Naive thymus-derived CD8-positive, alpha-beta T cell (primary cell): ENCODE measurements at regions not wholly inside any gene's neighbourhood (a gene's known extent, or its start where the extent isn't known, plus 50 kb on each side); places are given as distances from the start of the nearest gene placed in this dataset.

Experiments used
- ATAC-seq, 2 donors: fragments of 150-1000 bp; cut with Tn5 transposase in 1 of 2; sonication (Bioruptor Pico), chemical (Tn5 transposase) in 1 of 2; 1 replicate in 1 of 2; 2 replicates in 1 of 2; pipeline ENCODE4 v1.10.0; 2021; ENCODE audit warnings: mild to moderate bottlenecking in 2 of 2, moderate library complexity in 2 of 2
- POLR2A ChIA-PET: fragments of 350-600 bp; sonication (Branson Sonifier 250); formaldehyde crosslinking; loops from one replicate; lab custom pipeline; 2021; ENCODE audit warnings: antibody characterized with exemption; lab: Charles Lee
- DNase-seq, 10 donors: peaks; one replicate each; pipeline versions ENCODE4 v3.0.0 to v3.0.0-alpha.2; 2020 to 2022
- H3K27ac Mint-ChIP-seq, 10 donors: one replicate each; pipeline ENCODE4 v1.8.0; 2020 to 2022; ENCODE audit warnings: mild to moderate bottlenecking in 10 of 10, mixed read lengths in 10 of 10, moderate library complexity in 4 of 10, inconsistent platforms in 1 of 10
- H3K27me3 Mint-ChIP-seq, 5 donors: one replicate each; pipeline ENCODE4 v1.8.0; 2021 to 2022; ENCODE audit warnings: mixed read lengths in 5 of 5
- H3K36me3 Mint-ChIP-seq, 3 donors: one replicate each; pipeline ENCODE4 v1.8.0; 2020 to 2022; ENCODE audit warnings: mixed read lengths in 3 of 3, mild to moderate bottlenecking in 2 of 3, inconsistent platforms in 1 of 3
- H3K4me1 Mint-ChIP-seq, 4 donors: one replicate each; pipeline ENCODE4 v1.8.0; 2021 to 2022; ENCODE audit warnings: mixed read lengths in 4 of 4
- H3K4me3 Mint-ChIP-seq, 10 donors: one replicate each; pipeline ENCODE4 v1.8.0; 2020 to 2022; ENCODE audit warnings: mild to moderate bottlenecking in 10 of 10, mixed read lengths in 10 of 10, moderate library complexity in 6 of 10, inconsistent platforms in 1 of 10
- H3K9me3 Mint-ChIP-seq, 9 donors: one replicate each; pipeline ENCODE4 v1.8.0; 2020 to 2022; ENCODE audit warnings: mixed read lengths in 9 of 9, mild to moderate bottlenecking in 3 of 9, inconsistent platforms in 1 of 9, moderate library complexity in 1 of 9

DNA sequence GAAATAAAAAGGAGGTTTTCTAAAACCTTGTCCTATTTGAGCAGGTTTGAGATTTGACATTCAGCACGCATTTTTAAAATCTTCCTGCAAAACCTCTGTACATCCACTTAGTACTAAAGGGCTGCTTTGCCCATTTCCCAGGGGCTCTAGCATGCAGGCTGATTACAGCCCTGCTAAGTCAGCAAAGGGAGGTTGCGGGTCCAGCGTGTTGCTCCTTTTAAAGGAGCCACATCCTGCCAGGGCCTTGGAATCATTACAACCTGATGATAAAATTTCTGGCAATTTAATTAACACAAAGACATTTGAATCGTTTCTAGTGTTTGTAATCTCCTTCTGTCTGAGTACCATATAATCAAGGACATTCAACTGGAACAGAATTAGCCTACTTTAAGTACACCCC is 455.1 kb upstream of the CITED2 start:
- POLR2A ChIA-PET: no interaction called here
- H3K4me1 Mint-ChIP-seq: no peaks in the 10 kb centered on the region
- no peak for DNase-seq
- no peak overlapping the region for H3K4me3 Mint-ChIP-seq
- H3K27me3 Mint-ChIP-seq: peaks cover 2 to 26% (median 13%) of the 10 kb centered on the region in 5 donors
- H3K9me3 Mint-ChIP-seq: no peaks in the 10 kb centered on the region
- no peak for ATAC-seq
- no peaks in the 10 kb centered on the region for H3K36me3 Mint-ChIP-seq
- no peak overlapping the region for H3K27ac Mint-ChIP-seq

DNA sequence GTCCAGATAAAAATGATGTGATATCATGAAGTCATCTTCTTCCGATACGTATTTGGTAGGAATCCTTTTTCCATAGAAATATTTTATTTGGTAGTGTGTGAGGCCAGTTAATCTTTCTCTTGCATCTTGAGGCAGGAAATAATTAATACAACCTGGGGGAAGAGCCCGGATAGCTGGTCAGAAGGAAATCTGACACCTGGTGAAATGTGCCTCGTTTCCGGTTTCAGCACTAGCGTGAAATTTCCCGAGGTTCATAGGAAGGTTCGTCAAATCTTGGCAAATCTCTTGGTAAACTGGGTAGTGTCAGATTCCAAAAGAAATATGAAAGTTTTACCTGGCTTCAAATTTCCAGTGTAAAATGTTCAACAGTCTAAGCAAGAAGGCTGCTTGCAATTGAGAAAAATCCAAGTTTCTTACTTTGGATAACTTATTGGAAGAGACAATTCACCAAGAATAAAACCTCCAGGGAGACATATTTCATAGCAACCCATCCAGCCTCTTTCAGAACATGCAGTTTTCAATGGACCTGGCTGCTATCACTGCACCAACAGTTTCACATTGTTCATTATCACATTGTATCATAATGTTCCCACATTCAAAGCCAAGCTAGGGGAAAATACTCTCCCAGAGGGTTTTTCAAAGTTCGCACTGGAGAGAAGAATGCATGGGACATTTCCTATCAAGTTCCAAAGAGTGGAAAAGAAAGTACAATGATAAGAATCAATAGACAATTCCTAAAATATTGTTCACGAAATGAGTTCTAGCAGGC is 454.5 kb upstream of the CITED2 start:
- Mint-ChIP-seq H3K27ac (no peak overlapping the region), H3K9me3 (no peaks in the 10 kb centered on the region), H3K4me1 (no peaks in the 10 kb centered on the region), H3K36me3 (no peaks in the 10 kb centered on the region), H3K4me3 (no peak overlapping the region), H3K27me3 (peaks cover 2 to 26% (median 13%) of the 10 kb centered on the region in 5 donors)
- no peak for ATAC-seq
- no peak for DNase-seq
- POLR2A ChIA-PET: no interaction called here

DNA sequence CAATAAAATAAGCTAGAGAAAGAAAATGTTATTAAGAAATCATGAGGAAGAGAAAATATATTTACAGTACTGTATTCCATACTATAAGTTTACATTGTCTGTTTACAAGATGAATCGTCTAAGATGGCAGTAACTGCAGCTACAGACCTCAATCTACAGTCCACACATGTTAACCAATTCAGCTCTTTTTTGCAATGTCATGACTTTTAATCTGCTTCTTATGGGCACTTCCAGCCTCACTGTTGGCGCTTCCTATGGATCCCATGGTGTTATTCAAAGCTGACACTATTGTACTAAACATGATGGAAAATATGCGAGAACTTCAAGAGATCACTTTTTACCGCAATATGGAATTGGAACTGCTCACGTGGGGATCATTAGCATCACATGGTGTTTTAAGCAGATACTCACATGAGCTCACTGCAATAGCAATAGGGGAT is 451.5 kb upstream of the CITED2 start:
- H3K36me3 Mint-ChIP-seq: no peaks in the 10 kb centered on the region
- no peak for ATAC-seq
- no peaks in the 10 kb centered on the region for H3K9me3 Mint-ChIP-seq
- POLR2A ChIA-PET: no interaction called here
- no peak overlapping the region for H3K4me3 Mint-ChIP-seq
- H3K27me3 Mint-ChIP-seq: peaks cover 1 to 21% (median 5%) of the 10 kb centered on the region in 5 donors
- DNase-seq: no peak
- no peak overlapping the region for H3K27ac Mint-ChIP-seq
- H3K4me1 Mint-ChIP-seq: no peaks in the 10 kb centered on the region

DNA sequence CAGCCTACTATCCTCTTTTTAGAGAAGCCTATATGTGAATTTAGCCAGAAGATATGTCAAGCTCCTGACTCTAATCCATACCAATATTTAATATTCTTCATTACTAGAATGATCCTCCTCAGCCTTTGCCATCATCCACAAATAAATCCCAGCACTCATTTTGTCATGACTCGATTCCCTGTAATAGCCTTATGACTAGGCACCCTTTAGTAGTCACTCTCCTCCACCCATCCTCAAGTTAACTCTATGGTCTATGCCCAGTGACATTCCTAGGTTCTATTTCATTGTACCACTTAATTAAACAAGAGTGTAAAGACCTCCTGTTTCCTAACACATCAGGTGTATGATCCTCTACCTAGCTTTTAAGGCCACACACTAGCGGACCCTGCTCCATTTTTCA is 450.4 kb upstream of the CITED2 start:
- peaks cover 4 to 25% (median 10%) of the 10 kb centered on the region in 5 donors for H3K27me3 Mint-ChIP-seq
- POLR2A ChIA-PET: no interaction called here
- no peak overlapping the region for H3K27ac Mint-ChIP-seq
- H3K36me3 Mint-ChIP-seq: no peaks in the 10 kb centered on the region
- H3K4me3 Mint-ChIP-seq: no peak overlapping the region
- DNase-seq (no peak), ATAC-seq (no peak)
- no peaks in the 10 kb centered on the region for H3K4me1 Mint-ChIP-seq
- no peaks in the 10 kb centered on the region for H3K9me3 Mint-ChIP-seq

DNA sequence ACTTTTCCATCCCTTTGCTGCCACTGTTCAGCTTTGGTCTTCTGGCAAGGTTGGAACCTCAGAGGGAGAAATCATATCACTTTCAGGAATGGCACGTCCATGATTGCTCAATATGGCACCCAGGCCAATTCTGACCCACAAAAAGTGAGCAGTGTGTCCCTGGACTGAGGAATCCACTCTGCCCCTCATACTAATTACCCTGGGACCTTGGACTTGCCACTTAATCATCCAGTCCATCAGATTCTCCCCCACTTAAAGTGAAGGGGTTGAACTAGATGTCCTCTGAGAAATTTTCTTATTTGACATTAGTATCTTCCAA is 449.3 kb upstream of the CITED2 start:
- Mint-ChIP-seq H3K9me3 (no peaks in the 10 kb centered on the region), H3K27me3 (peaks cover 4 to 25% (median 13%) of the 10 kb centered on the region in 5 donors)
- POLR2A ChIA-PET: no interaction called here

DNA sequence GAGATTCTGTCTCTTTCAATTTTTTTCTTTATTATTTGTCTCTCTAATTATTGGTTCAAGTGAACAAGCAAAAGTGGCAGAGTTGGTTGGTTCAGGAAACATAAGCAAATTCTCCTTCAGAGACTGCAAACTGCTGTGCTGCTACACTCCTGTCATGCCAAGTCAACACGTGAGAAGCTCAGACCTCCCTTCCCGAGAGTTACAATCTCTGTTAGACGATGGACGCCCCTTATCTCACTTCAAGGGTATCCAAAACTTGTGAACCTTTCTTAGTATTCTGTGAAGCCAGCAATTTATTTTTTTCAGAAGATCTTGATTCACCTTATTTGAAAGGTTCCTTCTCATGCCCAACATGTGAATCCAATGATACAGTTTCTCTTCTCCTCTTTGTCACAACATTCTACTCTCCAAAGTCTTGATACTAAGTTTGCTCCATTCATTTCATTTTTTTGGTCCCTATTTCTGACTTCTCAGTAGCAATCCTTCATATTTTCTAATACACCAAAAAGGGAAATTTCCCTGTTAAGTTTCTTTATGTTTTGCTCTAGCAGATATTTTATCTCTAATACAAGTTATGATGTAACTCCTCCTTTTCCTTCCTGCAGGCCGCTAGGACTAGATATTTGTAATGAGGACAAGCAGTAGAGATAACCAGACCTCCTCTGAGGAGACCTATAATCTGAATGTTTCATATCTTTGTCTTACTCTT is 448.8 kb upstream of the CITED2 start:
- Mint-ChIP-seq H3K27ac (no peak overlapping the region), H3K4me1 (no peaks in the 10 kb centered on the region), H3K27me3 (peaks cover 5 to 25% (median 9%) of the 10 kb centered on the region in 5 donors), H3K36me3 (no peaks in the 10 kb centered on the region), H3K9me3 (no peaks in the 10 kb centered on the region), H3K4me3 (no peak overlapping the region)
- POLR2A ChIA-PET: no interaction called here
- ATAC-seq: no peak
- DNase-seq: no peak

More for the DNA sequence above, 449.3 kb upstream of the CITED2 start:
- Mint-ChIP-seq H3K36me3 (no peaks in the 10 kb centered on the region), H3K4me3 (no peak overlapping the region), H3K27ac (no peak overlapping the region), H3K4me1 (no peaks in the 10 kb centered on the region)
- ATAC-seq (no peak), DNase-seq (no peak)

DNA sequence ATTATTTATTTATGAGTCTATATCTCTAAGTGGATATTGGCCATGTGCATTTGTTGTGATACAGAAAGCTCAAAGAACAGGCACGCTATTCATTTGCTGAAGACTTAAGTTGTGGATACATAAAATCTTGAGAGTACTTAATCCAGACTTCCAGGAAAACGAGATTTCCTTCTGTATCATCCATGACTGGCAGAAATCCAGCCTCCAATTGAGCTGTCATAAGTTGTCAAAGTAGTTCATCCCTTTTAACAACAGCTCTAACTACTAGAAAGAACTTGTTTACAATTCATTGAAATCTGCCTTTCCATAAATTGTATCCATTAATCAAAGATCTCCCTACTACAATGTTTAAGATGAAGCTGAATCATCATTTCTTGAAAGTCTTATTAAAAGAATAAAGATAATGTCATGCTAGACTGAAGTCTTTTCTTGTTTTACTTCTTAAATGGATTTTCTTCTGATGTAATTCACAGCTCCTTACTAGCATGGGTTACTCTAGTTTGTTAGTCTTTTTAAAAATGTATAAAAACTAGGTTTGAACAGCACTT is 447.3 kb upstream of the CITED2 start:
- no peaks in the 10 kb centered on the region for H3K36me3 Mint-ChIP-seq
- H3K4me3 Mint-ChIP-seq: no peak overlapping the region
- DNase-seq: no peak
- no peaks in the 10 kb centered on the region for H3K9me3 Mint-ChIP-seq
- H3K27me3 Mint-ChIP-seq: peaks cover 7 to 24% (median 12%) of the 10 kb centered on the region in 5 donors
- no peak for ATAC-seq
- H3K4me1 Mint-ChIP-seq: no peaks in the 10 kb centered on the region
- H3K27ac Mint-ChIP-seq: no peak overlapping the region
- POLR2A ChIA-PET: no interaction called here

DNA sequence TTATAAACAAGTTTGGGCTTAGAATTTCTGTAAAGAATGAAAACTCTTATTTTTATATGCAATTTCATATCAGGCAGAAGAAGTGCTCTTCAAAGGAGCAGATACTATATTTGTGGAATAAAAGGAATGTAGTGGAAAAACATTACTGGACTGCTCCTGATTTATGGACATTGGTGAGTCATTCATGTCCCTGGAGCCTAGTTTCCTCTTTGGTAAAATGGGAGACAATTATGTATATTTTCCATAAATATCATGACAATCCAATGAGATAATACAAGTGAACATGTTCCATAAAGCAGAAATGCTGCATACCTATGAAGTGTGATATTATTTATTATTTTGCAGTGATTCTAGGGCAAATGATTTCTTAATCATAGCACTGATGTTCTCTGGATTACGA is 445.8 kb upstream of the CITED2 start:
- H3K4me3 Mint-ChIP-seq: no peak overlapping the region
- H3K27me3 Mint-ChIP-seq: peaks cover 7 to 33% (median 16%) of the 10 kb centered on the region in 5 donors
- H3K27ac Mint-ChIP-seq: no peak overlapping the region
- DNase-seq: no peak
- H3K4me1 Mint-ChIP-seq: no peaks in the 10 kb centered on the region
- H3K9me3 Mint-ChIP-seq: no peaks in the 10 kb centered on the region
- no peak for ATAC-seq
- POLR2A ChIA-PET: no interaction called here
- H3K36me3 Mint-ChIP-seq: no peaks in the 10 kb centered on the region

DNA sequence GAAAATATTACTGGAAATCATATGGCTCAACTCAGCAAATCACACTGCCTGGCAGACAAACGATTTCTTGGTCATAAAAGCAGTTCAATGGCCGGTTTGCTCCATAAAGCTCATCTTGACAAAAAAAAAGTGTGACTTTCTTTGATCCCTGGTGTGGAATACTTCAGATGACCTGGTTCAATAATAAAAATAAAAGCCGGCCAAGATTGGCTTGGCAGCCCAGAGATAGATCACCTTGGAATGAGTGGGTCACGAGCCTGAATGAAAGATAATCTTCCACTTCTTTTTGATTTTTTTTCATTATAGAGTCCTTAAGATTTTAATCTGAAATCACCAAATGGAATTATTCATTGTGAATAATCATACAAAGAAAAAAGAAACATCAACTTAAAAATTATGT is 445.3 kb upstream of the CITED2 start:
- peaks cover 7 to 33% (median 12%) of the 10 kb centered on the region in 5 donors for H3K27me3 Mint-ChIP-seq
- DNase-seq (no peak), ATAC-seq (no peak)
- no peak overlapping the region for H3K27ac Mint-ChIP-seq
- H3K4me1 Mint-ChIP-seq: no peaks in the 10 kb centered on the region
- H3K4me3 Mint-ChIP-seq: no peak overlapping the region
- POLR2A ChIA-PET: no interaction called here
- no peaks in the 10 kb centered on the region for H3K36me3 Mint-ChIP-seq
- H3K9me3 Mint-ChIP-seq: no peaks in the 10 kb centered on the region

DNA sequence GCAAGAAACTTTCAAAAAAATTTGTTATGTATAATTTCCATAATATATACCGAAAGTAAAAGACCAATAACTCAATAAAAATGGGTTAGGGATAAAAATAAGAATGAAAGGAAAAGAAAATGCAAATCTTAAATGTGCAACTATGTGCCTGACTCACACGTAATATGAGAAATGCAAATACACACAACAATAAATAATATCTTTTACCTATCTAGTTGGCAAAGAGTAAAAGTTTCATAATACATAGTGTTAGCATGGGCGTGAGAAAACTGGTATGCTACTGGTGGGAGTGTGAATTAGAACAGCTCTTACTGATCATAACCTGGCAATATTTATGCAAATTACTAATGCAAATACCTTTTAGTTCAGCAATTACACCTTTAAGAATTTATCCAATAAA is 438.5 kb upstream of the CITED2 start:
- POLR2A ChIA-PET: no interaction called here
- Mint-ChIP-seq H3K27ac (no peak overlapping the region), H3K4me1 (no peaks in the 10 kb centered on the region), H3K9me3 (no peaks in the 10 kb centered on the region), H3K4me3 (no peak overlapping the region), H3K27me3 (peaks cover 2 to 20% (median 5%) of the 10 kb centered on the region in 5 donors), H3K36me3 (no peaks in the 10 kb centered on the region)
- ATAC-seq (no peak), DNase-seq (no peak)

DNA sequence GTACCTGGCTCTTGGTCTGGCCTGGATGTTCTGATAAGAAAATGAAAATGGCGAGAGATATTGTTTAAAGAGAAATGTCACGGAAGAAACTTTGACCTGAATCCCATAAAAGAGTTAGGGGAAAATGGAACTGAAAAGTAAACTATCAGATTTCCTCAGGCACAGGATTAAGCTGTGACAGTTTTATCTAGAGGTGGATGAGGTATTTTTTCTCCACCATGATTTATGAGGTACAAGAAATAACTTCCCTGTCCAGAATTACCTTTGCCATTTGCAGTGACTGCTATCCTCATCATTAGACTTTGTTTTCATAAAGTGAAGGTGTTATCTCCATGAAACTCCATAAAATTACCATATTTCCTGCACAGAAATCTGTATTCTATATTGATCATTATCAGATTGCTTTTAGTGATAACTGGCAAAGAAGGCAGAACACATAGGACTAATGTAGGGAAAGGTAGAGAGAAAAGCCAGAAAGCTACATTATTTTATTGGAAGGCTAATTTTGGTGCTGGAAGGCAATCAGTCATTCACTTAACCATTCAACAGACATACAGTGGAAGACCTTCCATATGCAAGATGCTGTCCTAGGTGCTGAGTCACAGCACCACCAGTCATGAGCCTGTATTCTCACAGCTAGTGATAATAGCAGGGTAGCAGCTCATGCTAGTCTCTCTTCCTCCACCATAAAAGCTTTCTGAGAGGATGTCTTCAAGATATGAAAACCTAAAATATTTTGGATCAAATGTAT is 427.3 kb upstream of the CITED2 start:
- H3K4me1 Mint-ChIP-seq: no peaks in the 10 kb centered on the region
- no peak overlapping the region for H3K4me3 Mint-ChIP-seq
- DNase-seq (no peak), ATAC-seq (no peak)
- POLR2A ChIA-PET: no interaction called here
- H3K36me3 Mint-ChIP-seq: peaks cover 0 to 8% (median 0%) of the 10 kb centered on the region in 3 donors
- H3K9me3 Mint-ChIP-seq: peaks cover 0 to 6% (median 0%) of the 10 kb centered on the region in 9 donors
- H3K27me3 Mint-ChIP-seq: peaks cover 2 to 20% (median 11%) of the 10 kb centered on the region in 5 donors
- no peak overlapping the region for H3K27ac Mint-ChIP-seq

DNA sequence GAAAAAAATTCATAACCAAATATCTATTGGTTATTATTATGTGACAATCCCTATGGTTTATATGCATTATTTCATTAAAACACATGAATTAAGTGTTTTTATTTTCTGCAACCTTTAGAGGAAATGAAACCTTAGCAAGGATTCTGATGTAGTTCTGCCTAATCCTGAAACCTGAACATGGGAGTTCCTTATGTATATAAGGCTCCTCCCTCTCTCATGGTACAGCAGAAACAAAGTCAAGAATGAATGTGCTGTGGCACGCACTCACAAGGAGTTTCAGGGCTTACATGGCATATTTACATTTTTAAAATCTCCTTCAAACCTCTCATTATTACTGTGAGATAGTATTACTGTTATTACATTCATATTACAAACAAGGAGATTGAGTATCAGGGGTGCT is 426.4 kb upstream of the CITED2 start:
- POLR2A ChIA-PET: no interaction called here
- peaks cover 0 to 7% (median 0%) of the 10 kb centered on the region in 3 donors for H3K36me3 Mint-ChIP-seq
- no peak for DNase-seq

DNA sequence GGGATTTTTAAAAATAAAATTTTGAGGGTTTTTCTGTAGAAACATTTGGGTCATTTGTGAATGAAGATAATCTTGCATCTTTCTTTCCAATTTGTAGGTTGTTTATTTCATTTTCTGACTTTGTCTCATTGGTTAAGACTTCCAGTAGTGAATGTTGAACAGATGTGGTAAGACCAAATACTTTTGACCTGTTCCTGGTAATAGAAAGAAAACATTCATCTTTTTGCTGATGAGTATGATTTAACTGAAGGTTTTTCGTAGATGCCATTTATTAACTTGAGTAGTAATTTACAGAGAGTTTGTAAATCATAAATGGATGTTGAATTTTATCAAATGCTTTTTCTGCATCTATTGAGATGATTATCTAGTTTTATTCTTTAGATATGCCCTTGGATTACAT is 416.1 kb upstream of the CITED2 start:
- peaks cover 0 to 5% (median 2%) of the 10 kb centered on the region in 3 donors for H3K36me3 Mint-ChIP-seq
- H3K27ac Mint-ChIP-seq: no peak overlapping the region
- H3K4me3 Mint-ChIP-seq: no peak overlapping the region
- H3K4me1 Mint-ChIP-seq: no peaks in the 10 kb centered on the region
- DNase-seq (no peak), ATAC-seq (no peak)
- peaks cover 5 to 11% (median 7%) of the 10 kb centered on the region in 5 donors for H3K27me3 Mint-ChIP-seq
- POLR2A ChIA-PET: no interaction called here
- peaks cover 0 to 12% (median 0%) of the 10 kb centered on the region in 9 donors for H3K9me3 Mint-ChIP-seq

More for the DNA sequence above, 426.4 kb upstream of the CITED2 start:
- Mint-ChIP-seq H3K4me3 (no peak overlapping the region), H3K27ac (no peak overlapping the region), H3K9me3 (peaks cover 0 to 5% (median 0%) of the 10 kb centered on the region in 9 donors), H3K4me1 (no peaks in the 10 kb centered on the region), H3K27me3 (peaks cover 6 to 27% (median 11%) of the 10 kb centered on the region in 5 donors)
- ATAC-seq: no peak
